ENCODE measurements at regions not wholly inside any gene's neighbourhood (a gene's known extent, or its start where the extent isn't known, plus 50 kb on each side); places are given as distances from the start of the nearest gene placed in this dataset.

- DNase-seq: no peak
These were observed 513.9 kb upstream of the NR2F2 start for GRCh38 chr15:95816591-95816990.

GRCh38 chr15:95822961-95823360 lies 507.5 kb upstream of the NR2F2 start:
- no peak for DNase-seq

GRCh38 chr15:95825208-95825607 lies 505.3 kb upstream of the NR2F2 start:
- no peak for DNase-seq

DNA sequence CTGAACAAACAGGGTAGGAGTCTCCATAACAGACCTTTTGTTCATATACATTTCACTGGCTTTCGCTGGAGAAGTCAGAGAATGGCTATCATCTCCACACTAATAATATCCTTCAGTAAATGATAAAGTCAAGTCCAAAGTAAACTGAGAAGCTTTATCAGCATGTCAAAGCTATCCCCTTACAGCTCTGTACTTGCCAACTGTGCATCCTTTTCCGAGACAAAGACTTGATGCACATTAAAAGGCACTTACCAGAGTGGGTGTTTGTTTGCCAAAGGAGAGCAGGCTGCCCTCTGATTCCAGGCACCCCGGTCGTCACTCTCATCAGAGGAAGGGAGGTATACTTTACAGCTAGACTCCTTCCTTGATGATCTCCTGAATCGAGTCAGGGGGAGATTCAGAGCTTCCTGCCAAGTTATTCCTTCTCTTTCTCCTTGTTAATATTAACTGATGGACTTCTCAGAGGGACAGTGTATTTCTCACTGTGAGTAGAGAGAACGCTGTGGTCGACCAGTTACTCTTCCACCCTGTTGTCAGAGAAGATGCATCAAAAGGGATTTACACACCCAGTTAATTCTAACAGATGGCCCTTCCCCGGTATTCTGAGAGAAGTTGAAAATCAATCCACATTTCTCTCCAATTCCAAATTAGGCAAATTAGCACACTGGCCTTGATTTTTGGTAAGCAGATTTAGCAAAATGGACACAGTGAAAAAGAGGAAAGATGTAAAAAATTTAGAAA lies 504.7 kb upstream of the NR2F2 start:
- DNase-seq: no peak

GRCh38 chr15:95826412-95827195 lies 503.9 kb upstream of the NR2F2 start:
- DNase-seq: no peak

DNA sequence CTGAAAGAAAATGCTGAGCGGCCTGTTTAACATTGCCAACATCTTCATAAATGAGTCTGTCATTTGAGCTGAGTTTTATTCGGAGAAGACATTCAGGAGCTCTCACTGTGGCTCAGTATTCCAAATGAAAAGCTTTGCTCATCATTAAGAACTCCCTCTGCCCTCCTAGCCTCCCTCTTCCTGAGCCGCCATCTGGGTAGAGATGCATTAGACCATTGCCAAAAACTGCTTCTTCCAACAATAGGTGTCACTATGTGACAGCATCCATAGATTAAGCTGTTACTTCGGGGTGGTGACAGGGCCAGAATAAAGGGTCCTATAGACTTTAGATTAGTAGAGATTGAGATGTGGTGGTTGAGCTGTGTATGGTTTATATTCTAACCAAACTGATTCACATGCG lies 501.4 kb upstream of the NR2F2 start:
- DNase-seq: no peak

- DNase-seq: no peak
These were observed 500.2 kb upstream of the NR2F2 start for GRCh38 chr15:95830281-95830680.

GRCh38 chr15:95832668-95833067 lies 497.8 kb upstream of the NR2F2 start:
- DNase-seq: no peak

GRCh38 chr15:95834028-95834804 lies 496.3 kb upstream of the NR2F2 start:
- no peak for DNase-seq

GRCh38 chr15:95836536-95836935 lies 494.0 kb upstream of the NR2F2 start:
- no peak for DNase-seq

- DNase-seq: no peak
These were observed 493.0 kb upstream of the NR2F2 start for GRCh38 chr15:95837341-95838004.

GRCh38 chr15:95839367-95839782 lies 491.1 kb upstream of the NR2F2 start:
- DNase-seq: peak; percentile 38

- DNase-seq: no peak
These were observed 490.5 kb upstream of the NR2F2 start for GRCh38 chr15:95840004-95840403.

DNA sequence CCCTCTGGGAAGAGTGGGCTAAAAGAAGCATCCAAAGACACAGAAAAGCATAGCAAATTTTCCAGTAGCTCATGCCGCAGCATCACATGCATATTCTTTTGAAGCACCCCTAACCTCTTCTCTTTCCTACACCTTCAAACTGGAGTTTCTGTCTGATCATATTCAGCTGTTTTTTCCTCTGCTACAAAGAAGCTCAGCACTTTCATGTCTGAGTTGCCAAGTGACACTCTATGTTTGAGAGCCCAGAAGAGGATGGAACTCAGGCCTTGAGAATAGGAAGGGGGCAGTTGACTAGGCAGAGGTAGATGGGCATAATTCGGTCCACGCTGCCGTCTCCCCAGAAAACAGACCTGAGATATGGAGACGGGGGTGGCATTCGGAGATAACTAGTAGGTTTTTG lies 489.6 kb upstream of the NR2F2 start:
- DNase-seq: no peak

DNA sequence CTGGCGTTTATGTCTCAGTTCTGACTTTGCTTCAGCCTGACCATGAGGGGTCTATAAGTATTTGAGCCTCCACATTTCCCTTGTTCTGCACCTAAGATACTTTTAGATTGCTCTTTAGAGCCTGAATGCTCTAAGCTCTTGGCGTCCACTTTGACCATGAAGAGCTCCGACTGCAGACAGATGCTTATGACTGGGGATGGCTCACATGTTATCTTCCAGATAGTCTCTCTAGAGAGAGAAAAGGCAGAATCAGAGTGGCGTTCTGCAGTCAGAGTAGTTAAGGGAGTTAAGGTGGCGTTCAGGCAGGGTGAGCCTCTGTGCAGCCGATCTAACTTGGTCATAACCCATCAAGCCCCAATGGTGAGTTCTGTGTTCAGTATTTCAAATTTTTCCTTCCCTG lies 487.9 kb upstream of the NR2F2 start:
- no peak for DNase-seq

DNA sequence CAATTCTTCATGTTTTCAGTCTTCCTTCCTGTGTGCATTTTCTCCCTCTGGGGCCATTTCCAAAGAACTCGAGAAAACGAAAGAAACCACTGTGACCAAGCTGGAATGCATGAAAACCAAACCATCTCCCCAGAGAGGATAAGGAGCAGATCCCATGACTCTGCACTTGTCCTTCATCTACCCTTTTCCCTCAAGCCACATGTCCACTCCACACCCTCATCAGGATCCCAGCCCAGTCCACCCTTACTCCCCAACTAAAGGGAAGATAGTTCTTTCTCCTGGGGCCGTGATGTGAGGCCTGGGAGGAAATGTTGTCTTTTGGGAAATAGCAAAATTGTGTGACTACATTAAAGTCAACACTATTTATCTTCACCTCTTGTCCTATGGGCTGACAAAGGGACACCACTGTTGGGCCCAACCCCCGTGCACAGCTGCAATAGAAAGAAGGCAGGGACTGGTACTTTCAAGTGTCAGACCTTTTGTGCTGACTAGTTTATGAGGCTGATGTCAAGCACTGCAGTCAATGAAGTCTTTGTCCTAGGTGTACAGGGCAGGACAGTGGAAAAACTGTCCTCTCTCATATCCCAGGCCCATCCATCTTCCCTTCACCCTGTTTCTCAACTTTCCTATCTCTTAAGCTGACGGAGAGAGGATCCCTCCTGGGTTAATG lies 487.1 kb upstream of the NR2F2 start:
- DNase-seq: no peak

GRCh38 chr15:95845862-95846515 lies 484.5 kb upstream of the NR2F2 start:
- no peak for DNase-seq

DNA sequence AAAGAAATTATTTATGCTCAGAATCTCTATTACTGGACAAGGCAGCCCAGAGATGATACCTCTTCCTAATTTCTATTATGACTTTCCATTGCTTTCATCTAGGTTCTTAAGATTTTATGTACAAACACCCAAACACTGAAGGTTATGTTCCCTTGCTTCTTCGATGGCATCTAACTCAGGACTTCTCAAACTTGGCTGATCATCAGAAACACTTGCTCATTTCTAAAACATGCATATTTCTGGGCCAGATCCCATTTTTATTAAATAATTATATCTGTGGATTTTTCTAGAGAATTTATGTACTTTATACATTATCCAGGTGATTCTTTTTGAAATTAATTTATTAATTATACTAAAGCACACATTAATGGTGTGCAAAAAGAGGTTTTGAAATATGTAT lies 482.4 kb upstream of the NR2F2 start:
- DNase-seq: no peak

GRCh38 chr15:95850837-95851236 lies 479.7 kb upstream of the NR2F2 start:
- no peak for DNase-seq

DNA sequence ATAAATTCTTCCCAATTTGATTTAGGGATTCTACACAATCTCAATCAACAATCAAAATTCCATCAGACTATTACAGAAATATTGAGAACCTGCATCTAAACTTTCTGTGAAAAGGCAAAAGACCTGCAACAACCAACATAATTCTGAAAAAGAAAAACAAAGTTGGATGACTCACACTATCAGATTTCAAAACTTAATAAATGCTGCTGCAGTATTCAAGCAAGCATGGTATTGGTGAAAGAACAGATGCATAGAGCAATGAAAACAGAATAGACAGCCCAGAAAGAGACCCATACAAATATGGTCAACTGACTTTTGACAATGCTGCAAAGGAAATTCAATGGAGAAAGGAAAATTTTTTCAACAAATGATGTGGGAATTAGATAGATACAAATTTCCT lies 477.1 kb upstream of the NR2F2 start:
- DNase-seq: no peak

DNA sequence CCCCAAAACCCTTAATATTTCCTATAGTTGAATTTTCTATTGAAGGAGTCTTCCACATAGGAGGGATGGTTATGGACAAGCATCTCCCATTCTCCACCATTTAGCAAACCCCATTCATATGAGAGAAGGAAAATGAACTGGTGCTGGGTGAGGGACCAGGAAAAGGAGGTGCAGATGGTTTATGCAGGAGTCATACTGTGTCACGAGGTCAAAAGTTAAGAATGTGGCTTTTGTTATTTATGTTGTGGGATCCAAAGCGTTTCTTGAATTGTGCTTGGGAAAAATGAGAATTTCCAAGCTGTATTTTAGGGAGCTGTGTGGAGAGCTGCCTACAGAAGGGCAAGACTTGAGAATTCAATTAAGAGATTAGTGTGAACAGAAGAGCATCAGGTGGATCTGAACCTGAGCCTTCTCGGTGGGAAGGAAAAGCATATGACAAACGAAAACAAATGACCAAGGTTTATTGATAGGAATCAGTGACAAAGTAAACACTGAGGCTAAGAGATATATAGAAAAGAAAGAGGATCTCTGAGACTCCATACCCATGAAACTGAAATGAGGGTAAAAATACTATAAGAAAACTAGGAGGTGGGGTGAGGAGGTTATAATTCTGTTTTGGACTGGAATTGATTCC lies 473.3 kb upstream of the NR2F2 start:
- no peak for DNase-seq

GRCh38 chr15:95857758-95858157 lies 472.7 kb upstream of the NR2F2 start:
- no peak for DNase-seq

Data from activated CD4-positive, alpha-beta T cell treated with anti-CD3 and anti-CD28 coated beads, Interleukin-2, amount 50 U/mL, for 16 hours (primary cell).